Breast epithelium (tissue), 4 donors: ENCODE measurements at regions not wholly inside any gene's neighbourhood (a gene's known extent, or its start where the extent isn't known, plus 50 kb on each side); places are given as distances from the start of the nearest gene placed in this dataset.

Source experiments
- DNase-seq, 2 donors: peaks; one replicate each; pipeline ENCODE4 v3.0.0-alpha.2; 2019; ENCODE audit warnings: low spot score in 2 of 2
- H3K27ac ChIP-seq, 2 donors: fragments of 200-600 bp; sonication (generic) in 1 of 2; one replicate each; pipeline ENCODE4 v1.5.1; 2016 to 2019; ENCODE audit warnings: mild to moderate bottlenecking in 1 of 2
- H3K27me3 ChIP-seq, 2 donors: fragments of 200-600 bp; sonication (generic) in 1 of 2; one replicate each; pipeline versions ENCODE4 v1.5.1 to v1.6.0; 2017 to 2019; ENCODE audit warnings: control low read depth in 1 of 2, mild to moderate bottlenecking in 1 of 2
- H3K36me3 ChIP-seq: fragments of 200-600 bp; one replicate; pipeline ENCODE4 v1.5.1; 2019
- H3K4me1 ChIP-seq, 2 donors: fragments of 200-600 bp; sonication (generic); one replicate each; pipeline ENCODE4 v1.5.1; 2016 to 2019; ENCODE audit warnings: control low read depth in 1 of 2
- H3K4me3 ChIP-seq, 3 donors: fragments of 200-600 bp; sonication (generic); 1 replicate in 2 of 3; 2 replicates in 1 of 3; pipeline ENCODE4 v1.5.1; 2016 to 2019; ENCODE audit warnings: mild to moderate bottlenecking in 3 of 3, moderate library complexity in 2 of 3
- H3K9me3 ChIP-seq, 2 donors: fragments of 200-600 bp; sonication (generic) in 1 of 2; one replicate each; pipeline ENCODE4 v1.5.1; 2016 to 2019; ENCODE audit warnings: control low read depth in 1 of 2
- CTCF ChIP-seq, 3 donors: fragments of 450-650 bp; IDR thresholded peaks; one replicate each; pipeline ENCODE4 v1.5.1; 2016 to 2017; ENCODE audit warnings: antibody characterized with exemption in 3 of 3, mild to moderate bottlenecking in 3 of 3, moderate library complexity in 3 of 3
- POLR2A ChIP-seq: fragments of 450-650 bp; IDR thresholded peaks from one replicate; pipeline ENCODE4 v1.6.1; 2016; ENCODE audit warnings: antibody characterized with exemption, mild to moderate bottlenecking, moderate library complexity
- POLR2AphosphoS5 ChIP-seq, 3 donors: sonication (generic); formaldehyde crosslinking; IDR thresholded peaks; one replicate each; pipeline ENCODE4 v1.6.1; 2017; ENCODE audit warnings: antibody characterized with exemption in 3 of 3
- intact Hi-C: fragments of 100-400 bp; cut with DNase I; formaldehyde crosslinking; loops from one replicate; pipeline ENCODE4 v1.15.1; 2023; ENCODE audit warnings: low total_unique reads

- intact Hi-C loops, result no loop called here
- Histone ChIP-seq H3K27ac (peak overlapping the region in 1 of 2 donors; percentile 38), H3K9me3 (no peaks in the 10 kb centered on the region), H3K36me3 (no peaks in the 10 kb centered on the region), H3K4me3 (no peak overlapping the region), H3K4me1 (no peaks in the 10 kb centered on the region), H3K27me3 (no peaks in the 10 kb centered on the region)
- no peak for DNase-seq
- TF ChIP-seq POLR2AphosphoS5 (IDR thresholded peaks at IDR 0.05), result peak in 1 of 3 donors; percentile 42
- no peak for TF ChIP-seq CTCF (IDR thresholded peaks at IDR 0.05)
Measured at GRCh38 chr11:10371926-10372641, 67.2 kb downstream of the ADM start.

DNA sequence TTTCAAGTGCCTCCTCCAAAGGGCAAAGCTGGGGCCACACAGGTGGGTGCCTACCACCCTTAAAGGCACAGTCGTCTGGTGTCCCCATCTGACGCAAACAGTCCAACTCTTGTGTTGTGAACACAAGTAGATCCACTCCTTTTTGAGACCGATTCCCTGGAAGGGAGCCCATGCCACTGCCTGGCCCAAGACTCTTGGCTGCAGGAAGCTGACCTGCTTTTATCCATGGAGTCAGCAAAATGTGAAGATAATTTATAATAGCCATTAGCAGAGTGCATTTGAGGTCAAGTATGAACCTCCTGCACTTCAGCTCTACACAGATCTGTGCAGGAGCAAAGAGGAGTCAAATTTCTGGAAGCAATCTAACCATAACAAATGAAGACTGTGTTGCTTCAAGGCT is 68.5 kb downstream of the ADM start:
- no peak for TF ChIP-seq CTCF (IDR thresholded peaks at IDR 0.05)
- no peak for TF ChIP-seq POLR2A
- TF ChIP-seq POLR2AphosphoS5 (IDR thresholded peaks at IDR 0.05), result no peak
- Histone ChIP-seq H3K27ac (no peak overlapping the region), H3K4me3 (no peak overlapping the region), H3K36me3 (no peaks in the 10 kb centered on the region), H3K4me1 (no peaks in the 10 kb centered on the region), H3K9me3 (no peaks in the 10 kb centered on the region), H3K27me3 (no peaks in the 10 kb centered on the region)
- no peak for DNase-seq
- intact Hi-C loops, result no loop called here

DNA sequence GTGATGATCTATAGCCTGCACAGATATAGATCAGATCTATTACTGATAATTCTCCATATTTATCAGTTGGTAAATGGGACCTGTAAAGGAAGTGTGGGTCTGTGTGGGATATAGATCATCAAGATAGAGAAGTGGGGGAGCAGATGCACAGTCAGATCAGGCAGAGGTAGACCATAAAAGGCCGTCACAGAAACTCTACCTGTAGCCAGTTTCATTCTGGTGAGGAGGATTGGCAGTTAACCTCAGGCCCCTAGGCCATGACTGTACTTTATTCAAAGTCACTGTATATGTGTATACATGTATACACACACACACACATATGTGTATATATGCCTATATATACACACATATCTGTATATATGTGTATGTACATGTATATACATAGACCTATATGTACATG is 69.1 kb downstream of the ADM start:
- H3K36me3 ChIP-seq, result no peaks in the 10 kb centered on the region
- H3K27ac ChIP-seq, result no peak overlapping the region
- no peaks in the 10 kb centered on the region for H3K27me3 ChIP-seq
- no peak overlapping the region for H3K4me3 ChIP-seq
- no peaks in the 10 kb centered on the region for H3K9me3 ChIP-seq
- intact Hi-C loops, result no loop called here
- no peaks in the 10 kb centered on the region for H3K4me1 ChIP-seq
- TF ChIP-seq CTCF (IDR thresholded peaks at IDR 0.05) (no peak), POLR2AphosphoS5 (IDR thresholded peaks at IDR 0.05) (no peak), POLR2A (no peak)
- no peak for DNase-seq

DNA sequence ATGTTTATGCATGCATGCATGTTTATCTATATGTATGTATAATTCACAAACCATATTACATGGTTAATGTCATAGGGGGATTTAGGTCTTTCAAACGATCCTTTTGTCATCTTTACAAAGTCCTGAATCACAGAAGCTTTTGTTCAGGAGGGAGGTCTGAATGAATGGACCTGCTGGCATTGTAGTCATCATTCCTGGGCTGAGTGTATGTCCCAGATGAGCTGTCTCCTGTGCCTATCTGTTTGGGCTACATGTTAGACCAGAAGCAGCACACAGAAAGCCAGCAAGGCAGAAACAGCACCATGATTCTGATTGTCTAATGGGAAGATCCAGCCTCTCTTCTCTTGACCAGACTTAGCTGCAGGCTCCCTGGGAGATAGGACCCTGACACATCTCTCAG is 69.5 kb downstream of the ADM start:
- H3K9me3 ChIP-seq, result no peaks in the 10 kb centered on the region
- intact Hi-C loops, result no loop called here
- H3K4me1 ChIP-seq, result no peaks in the 10 kb centered on the region
- H3K27ac ChIP-seq, result no peak overlapping the region
- no peaks in the 10 kb centered on the region for H3K27me3 ChIP-seq
- H3K36me3 ChIP-seq, result no peaks in the 10 kb centered on the region
- H3K4me3 ChIP-seq, result no peak overlapping the region
- TF ChIP-seq POLR2A (no peak), POLR2AphosphoS5 (IDR thresholded peaks at IDR 0.05) (no peak), CTCF (IDR thresholded peaks at IDR 0.05) (no peak)
- DNase-seq, result no peak

- H3K27me3 ChIP-seq, result no peaks in the 10 kb centered on the region
- H3K9me3 ChIP-seq, result no peaks in the 10 kb centered on the region
- H3K27ac ChIP-seq, result peak overlapping the region in 1 of 2 donors; percentile 66
- no peak for DNase-seq
- H3K36me3 ChIP-seq, result no peaks in the 10 kb centered on the region
- intact Hi-C loops, result no loop called here
- TF ChIP-seq POLR2AphosphoS5 (IDR thresholded peaks at IDR 0.05) (no peak), CTCF (IDR thresholded peaks at IDR 0.05) (no peak), POLR2A (no peak)
- H3K4me3 ChIP-seq, result no peak overlapping the region
- H3K4me1 ChIP-seq, result peaks cover 0 to 6% of the 10 kb centered on the region in 2 donors
Measured at GRCh38 chr11:10375280-10375971, 70.6 kb downstream of the ADM start.
